ENCODE measurements at regions not wholly inside any gene's neighbourhood (a gene's known extent, or its start where the extent isn't known, plus 50 kb on each side); places are given as distances from the start of the nearest gene placed in this dataset.

GRCh38 chr12:13841358-13841757 is 140.0 kb downstream of the GRIN2B start:
- DNase-seq (ENCODE audit: low read depth): no peak

GRCh38 chr12:13839365-13840336 is 141.8 kb downstream of the GRIN2B start:
- no peak for DNase-seq (ENCODE audit: low read depth)

- DNase-seq (ENCODE audit: low read depth): no peak
Measured at GRCh38 chr12:13836099-13836498, 145.3 kb downstream of the GRIN2B start.

GRCh38 chr12:13835652-13836051 is 145.8 kb downstream of the GRIN2B start:
- DNase-seq (ENCODE audit: low read depth): no peak

- DNase-seq (ENCODE audit: low read depth): no peak
Measured at GRCh38 chr12:13834241-13834640, 147.2 kb downstream of the GRIN2B start.

GRCh38 chr12:13817131-13817530 is 164.3 kb downstream of the GRIN2B start:
- no peak for DNase-seq (ENCODE audit: low read depth)

- no peak for DNase-seq (ENCODE audit: low read depth)
Measured at GRCh38 chr12:13816394-13816793, 165.0 kb downstream of the GRIN2B start.

GRCh38 chr12:13812168-13812567 is 169.2 kb downstream of the GRIN2B start:
- DNase-seq (ENCODE audit: low read depth): no peak

- no peak for DNase-seq (ENCODE audit: low read depth)
Measured at GRCh38 chr12:13811061-13811460, 170.3 kb downstream of the GRIN2B start.

GRCh38 chr12:13805041-13805440 is 176.4 kb downstream of the GRIN2B start:
- no peak for DNase-seq (ENCODE audit: low read depth)

GRCh38 chr12:13801543-13801942 is 179.9 kb downstream of the GRIN2B start:
- no peak for DNase-seq (ENCODE audit: low read depth)

GRCh38 chr12:13799574-13799973 is 181.8 kb downstream of the GRIN2B start:
- DNase-seq (ENCODE audit: low read depth): no peak

GRCh38 chr12:13798162-13798561 is 183.2 kb downstream of the GRIN2B start:
- no peak for DNase-seq (ENCODE audit: low read depth)

- no peak for DNase-seq (ENCODE audit: low read depth)
Measured at GRCh38 chr12:13794706-13795105, 186.7 kb downstream of the GRIN2B start.

GRCh38 chr12:13790317-13790716 is 191.1 kb downstream of the GRIN2B start:
- DNase-seq (ENCODE audit: low read depth): no peak

- no peak for DNase-seq (ENCODE audit: low read depth)
Measured at GRCh38 chr12:13788626-13789025, 192.8 kb downstream of the GRIN2B start.

- no peak for DNase-seq (ENCODE audit: low read depth)
Measured at GRCh38 chr12:13786646-13787045, 194.8 kb downstream of the GRIN2B start.

GRCh38 chr12:13784504-13784903 is 196.9 kb downstream of the GRIN2B start:
- DNase-seq (ENCODE audit: low read depth): no peak

- DNase-seq (ENCODE audit: low read depth): no peak
Measured at GRCh38 chr12:13780453-13780852, 200.9 kb downstream of the GRIN2B start.

GRCh38 chr12:13777374-13777773 is 204.0 kb downstream of the GRIN2B start:
- DNase-seq (ENCODE audit: low read depth): no peak

GRCh38 chr12:13772264-13772663 is 209.1 kb downstream of the GRIN2B start:
- DNase-seq (ENCODE audit: low read depth): no peak

- no peak for DNase-seq (ENCODE audit: low read depth)
Measured at GRCh38 chr12:13770576-13770975, 210.8 kb downstream of the GRIN2B start.

GRCh38 chr12:13769966-13770365 is 211.4 kb downstream of the GRIN2B start:
- no peak for DNase-seq (ENCODE audit: low read depth)

GRCh38 chr12:13769273-13769672 is 212.1 kb downstream of the GRIN2B start:
- no peak for DNase-seq (ENCODE audit: low read depth)
